PC-9 (cell line): ENCODE measurements at regions not wholly inside any gene's neighbourhood (a gene's known extent, or its start where the extent isn't known, plus 50 kb on each side); places are given as distances from the start of the nearest gene placed in this dataset.

Experiments
- BruUV-seq: library from RNA; stranded (reverse); fragments of 400-500 nt; replicated peaks from 2 replicates; lab custom pipeline; 2021; lab: Mats Ljungman, UMichigan
- CTCF ChIA-PET: fragments of 300-600 bp; sonication (Branson Sonifier 250); formaldehyde crosslinking; loops from one replicate; lab custom pipeline; 2022; ENCODE audit warnings: antibody characterized with exemption; lab: Charles Lee
- POLR2A ChIA-PET: fragments of 300-600 bp; sonication (Branson Sonifier 250); formaldehyde crosslinking; loops from one replicate; lab custom pipeline; 2022; ENCODE audit warnings: antibody characterized with exemption; ENCODE audit not compliant: unreplicated experiment; lab: Charles Lee
- DNase-seq, 2 experiments: peaks; one replicate each; pipeline versions ENCODE4 v3.0.0 to v3.0.0-alpha.2; 2015 to 2022; ENCODE audit warnings: mixed read lengths in 1 of 2
- H2AFZ ChIP-seq: fragments of 200-600 bp; sonication (generic); 2 replicates; pipeline ENCODE4 v1.8.1; 2017; ENCODE audit warnings: antibody characterized with exemption
- H3F3A ChIP-seq: fragments of 200-600 bp; sonication (generic); 2 replicates; pipeline ENCODE4 v1.8.1; 2017; ENCODE audit warnings: antibody characterized with exemption, mild to moderate bottlenecking, low read depth; ENCODE audit not compliant: insufficient read depth
- H3K27ac ChIP-seq: fragments of 200-600 bp; sonication (generic); 2 replicates; pipeline ENCODE4 v1.6.1; 2016; ENCODE audit warnings: mixed run types
- H3K27me3 ChIP-seq: fragments of 200-600 bp; sonication (generic); 2 replicates; pipeline ENCODE4 v1.6.1; 2016; ENCODE audit warnings: low read depth, mixed run types; ENCODE audit not compliant: insufficient read depth
- H3K36me3 ChIP-seq: fragments of 200-600 bp; sonication (generic); 2 replicates; pipeline ENCODE4 v1.6.1; 2016; ENCODE audit warnings: low read depth, mixed run types
- H3K4me1 ChIP-seq: fragments of 200-600 bp; sonication (generic); replicated peaks from 2 replicates; pipeline ENCODE4 v1.6.1; 2016; ENCODE audit warnings: mixed run types; ENCODE audit not compliant: insufficient read depth
- H3K4me2 ChIP-seq: fragments of 200-600 bp; sonication (generic); 2 replicates; pipeline ENCODE4 v1.6.1; 2017; ENCODE audit warnings: mixed run types
- H3K4me3 ChIP-seq: fragments of 200-600 bp; sonication (generic); 2 replicates; pipeline ENCODE4 v1.6.1; 2016; ENCODE audit warnings: mixed run types
- H3K79me2 ChIP-seq: fragments of 200-600 bp; sonication (generic); 2 replicates; pipeline ENCODE4 v1.6.1; 2017; ENCODE audit warnings: low read depth, mixed run types
- H3K9me2 ChIP-seq: fragments of 200-600 bp; sonication (generic); 2 replicates; pipeline ENCODE4 v1.8.1; 2017; ENCODE audit warnings: mild to moderate bottlenecking; ENCODE audit not compliant: insufficient read depth
- H3K9me3 ChIP-seq: fragments of 200-600 bp; sonication (generic); 2 replicates; pipeline ENCODE4 v1.8.1; 2016; ENCODE audit warnings: low read depth; ENCODE audit not compliant: insufficient read depth
- H4K20me1 ChIP-seq: fragments of 200-600 bp; sonication (generic); 2 replicates; pipeline ENCODE4 v1.8.1; 2017; ENCODE audit not compliant: insufficient read depth
- CTCF ChIP-seq: fragments of 200-600 bp; sonication (generic); conservative IDR thresholded peaks from 2 replicates; pipeline ENCODE4 v1.6.1; 2017; ENCODE audit warnings: mixed run types, antibody characterized with exemption, mild to moderate bottlenecking, moderate library complexity
- EZH2 ChIP-seq: fragments of 200-600 bp; sonication (generic); IDR thresholded peaks from 2 replicates; pipeline ENCODE4 v1.8.0; 2017; ENCODE audit warnings: antibody characterized with exemption, low read depth
- intact Hi-C: fragments of 100-400 bp; cut with micrococcal nuclease; formaldehyde crosslinking; loops from one replicate; pipeline ENCODE4 v1.10.0; 2022; ENCODE audit not compliant: unreplicated experiment

DNA sequence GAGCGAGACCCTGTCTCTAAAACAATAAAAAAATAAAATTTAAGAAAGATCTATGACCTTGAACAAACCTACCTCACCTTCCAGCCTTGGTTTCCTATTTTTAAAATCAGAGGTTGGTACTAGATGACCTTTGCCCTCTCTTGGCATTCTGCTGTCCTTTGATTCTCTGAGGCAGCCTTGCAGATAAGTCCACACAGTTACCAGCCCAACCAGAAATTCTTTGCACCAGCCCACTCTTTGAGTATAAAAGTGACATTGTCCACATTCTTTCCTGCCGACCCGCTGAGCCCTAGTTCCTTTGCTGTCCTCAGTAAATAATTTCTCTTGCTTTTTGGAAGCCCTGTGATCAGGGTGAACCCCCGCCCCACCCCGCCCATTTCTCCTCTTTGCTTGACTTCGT, 150.4 kb downstream of the PHETA1 start:
- H3K27me3 ChIP-seq = peaks cover 95% of the 10 kb centered on the region
- no peak overlapping the region for H2AFZ ChIP-seq
- no peak overlapping the region for H3K4me3 ChIP-seq
- BruUV-seq = no TSS peak
- no peaks in the 10 kb centered on the region; the same call in 1 of the 2 replicates for H4K20me1 ChIP-seq
- no peak overlapping the region for H3K4me2 ChIP-seq
- no peaks in the 10 kb centered on the region for H3K4me1 ChIP-seq
- intact Hi-C loops = no loop called here
- H3F3A ChIP-seq = no peaks in the 10 kb centered on the region
- ChIA-PET CTCF (no interaction called here), POLR2A (no interaction called here)
- no peaks in the 10 kb centered on the region for H3K9me2 ChIP-seq
- no peak for DNase-seq
- no peaks in the 10 kb centered on the region for H3K36me3 ChIP-seq
- H3K27ac ChIP-seq = no peak overlapping the region
- TF ChIP-seq EZH2 = no peak
- no peak for TF ChIP-seq CTCF
- no peaks in the 10 kb centered on the region for H3K9me3 ChIP-seq
- no peaks in the 10 kb centered on the region for H3K79me2 ChIP-seq

DNA sequence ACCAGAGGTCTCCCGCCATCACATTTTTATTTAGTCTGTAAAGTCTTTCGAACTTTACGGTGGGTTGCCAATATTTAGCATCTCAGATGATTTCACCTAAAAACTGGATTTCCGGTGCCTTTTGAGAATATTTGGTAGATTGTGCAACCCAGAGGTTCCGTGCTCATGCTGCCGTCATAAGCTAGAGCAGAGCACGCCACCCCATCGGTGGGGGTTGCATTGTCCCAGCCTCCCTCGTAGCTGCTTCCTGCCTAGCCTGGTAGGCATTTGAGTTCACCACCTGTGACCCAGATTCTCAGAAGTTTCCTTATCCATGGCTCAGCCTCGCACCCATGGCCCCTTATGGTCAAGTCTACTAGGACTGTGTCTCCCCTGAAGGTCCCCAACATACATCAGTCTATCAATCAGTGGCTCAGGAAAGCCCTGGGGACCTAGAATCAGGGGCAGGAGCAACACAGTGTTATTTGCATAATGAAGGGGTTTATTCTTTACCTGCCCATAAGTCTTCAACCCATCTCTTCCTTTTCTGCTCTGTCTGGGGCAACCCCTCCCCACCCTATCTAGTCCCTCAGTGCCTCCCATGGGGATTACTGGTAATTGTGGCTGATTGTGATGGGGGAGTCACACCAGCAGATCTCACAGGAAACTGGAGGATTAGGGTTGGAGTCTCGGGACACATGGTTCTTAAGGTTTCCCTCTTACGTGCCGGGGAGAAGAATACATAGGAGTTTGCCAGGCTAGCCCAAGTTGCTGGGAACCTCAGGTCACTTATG, 152.3 kb downstream of the PHETA1 start:
- Histone ChIP-seq H3K4me2 (no peak overlapping the region), H3K4me3 (no peak overlapping the region), H3K27ac (no peak overlapping the region), H3K9me3 (no peaks in the 10 kb centered on the region), H3K36me3 (no peaks in the 10 kb centered on the region), H3F3A (no peaks in the 10 kb centered on the region), H3K79me2 (no peaks in the 10 kb centered on the region), H3K27me3 (peaks cover 95% of the 10 kb centered on the region), H2AFZ (no peak overlapping the region), H3K9me2 (no peaks in the 10 kb centered on the region), H3K4me1 (no peaks in the 10 kb centered on the region), H4K20me1 (no peaks in the 10 kb centered on the region; the same call in 1 of the 2 replicates)
- no peak for TF ChIP-seq CTCF
- no peak for TF ChIP-seq EZH2
- intact Hi-C loops = no loop called here
- BruUV-seq = no TSS peak
- ChIA-PET CTCF (no interaction called here), POLR2A (no interaction called here)
- DNase-seq = no peak

- DNase-seq = no peak
- Histone ChIP-seq H3K27me3 (peaks cover 95% of the 10 kb centered on the region), H3K9me2 (no peaks in the 10 kb centered on the region), H3K79me2 (no peaks in the 10 kb centered on the region), H3K4me2 (no peak overlapping the region), H3F3A (no peaks in the 10 kb centered on the region), H3K4me3 (no peak overlapping the region), H3K9me3 (no peaks in the 10 kb centered on the region), H3K36me3 (no peaks in the 10 kb centered on the region), H2AFZ (no peak overlapping the region), H3K4me1 (no peaks in the 10 kb centered on the region), H4K20me1 (no peaks in the 10 kb centered on the region; the same call in 1 of the 2 replicates), H3K27ac (no peak overlapping the region)
- ChIA-PET CTCF (no interaction called here), POLR2A (no interaction called here)
- no TSS peak for BruUV-seq
- intact Hi-C loops = no loop called here
- TF ChIP-seq EZH2 (no peak), CTCF (no peak)
Measured at GRCh38 chr12:111215881-111216280, 153.0 kb downstream of the PHETA1 start.
